Kidney capillary endothelial cell (primary cell): ENCODE measurements at regions not wholly inside any gene's neighbourhood (a gene's known extent, or its start where the extent isn't known, plus 50 kb on each side); places are given as distances from the start of the nearest gene placed in this dataset.
"Not testable (repeated sequence)": the region's sequence is repeated elsewhere in the genome, so short reads cannot be mapped to it uniquely, and the experiment has no call there.

Experiments used
- DNase-seq: peaks from one replicate; pipeline ENCODE4 v3.0.0-alpha.2; 2018; ENCODE audit warnings: low spot score

DNA sequence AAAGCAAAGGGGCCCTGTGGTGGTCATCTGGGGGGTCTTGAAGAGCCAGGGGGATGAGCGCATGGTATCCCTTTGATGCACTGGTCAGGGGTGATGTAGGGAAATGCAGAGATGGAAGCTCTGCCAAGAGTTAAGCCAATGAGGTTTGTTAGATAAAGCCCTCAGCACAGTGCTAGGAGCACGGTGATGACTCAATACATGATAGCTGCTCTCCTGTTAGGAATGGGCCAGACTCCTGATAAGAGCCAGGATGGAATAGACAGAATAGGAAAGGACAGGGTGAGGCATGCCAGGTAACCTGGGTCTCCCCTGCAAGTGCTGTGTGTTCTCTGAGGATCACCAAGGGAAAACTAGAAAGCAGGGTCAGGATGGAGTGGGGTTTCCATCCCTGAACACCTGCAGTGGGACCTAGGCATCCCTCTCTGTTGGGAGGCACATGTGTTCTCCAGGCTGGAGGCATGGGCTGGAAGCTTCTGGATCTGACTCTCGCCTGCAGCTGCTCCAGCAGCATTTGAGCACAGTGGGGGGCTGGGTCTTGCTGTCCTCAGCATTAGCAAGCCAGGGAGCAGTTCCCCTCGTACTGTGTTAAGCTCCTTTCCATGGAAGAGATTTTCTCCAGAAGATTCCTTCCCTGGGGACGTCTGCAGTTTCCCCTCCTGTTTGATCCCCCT, 71.8 kb upstream of the TIAM2 start:
- DNase-seq, result no peak

DNA sequence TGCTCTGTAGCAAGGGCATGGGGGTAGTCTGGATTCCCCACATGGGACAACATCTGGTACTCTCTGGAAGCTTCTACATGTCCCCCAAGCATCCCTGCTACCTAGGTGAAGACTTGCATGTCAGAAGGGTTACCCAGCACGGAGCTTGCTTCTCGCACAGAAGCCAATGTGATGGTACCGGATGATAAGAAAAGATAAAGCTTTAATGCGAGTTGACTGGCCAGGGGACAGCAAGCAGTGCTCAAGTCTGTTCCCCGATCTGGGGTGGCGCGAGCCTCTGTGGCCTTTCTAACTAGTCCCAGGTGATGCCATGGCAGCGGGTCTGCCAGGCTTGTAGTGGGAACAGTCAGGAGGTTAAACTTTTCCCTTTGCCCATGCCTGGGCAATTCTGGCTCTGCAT, 70.0 kb upstream of the TIAM2 start:
- no peak for DNase-seq

- no peak for DNase-seq
These were observed 68.7 kb upstream of the TIAM2 start for GRCh38 chr6:154926366-154926765.

DNA sequence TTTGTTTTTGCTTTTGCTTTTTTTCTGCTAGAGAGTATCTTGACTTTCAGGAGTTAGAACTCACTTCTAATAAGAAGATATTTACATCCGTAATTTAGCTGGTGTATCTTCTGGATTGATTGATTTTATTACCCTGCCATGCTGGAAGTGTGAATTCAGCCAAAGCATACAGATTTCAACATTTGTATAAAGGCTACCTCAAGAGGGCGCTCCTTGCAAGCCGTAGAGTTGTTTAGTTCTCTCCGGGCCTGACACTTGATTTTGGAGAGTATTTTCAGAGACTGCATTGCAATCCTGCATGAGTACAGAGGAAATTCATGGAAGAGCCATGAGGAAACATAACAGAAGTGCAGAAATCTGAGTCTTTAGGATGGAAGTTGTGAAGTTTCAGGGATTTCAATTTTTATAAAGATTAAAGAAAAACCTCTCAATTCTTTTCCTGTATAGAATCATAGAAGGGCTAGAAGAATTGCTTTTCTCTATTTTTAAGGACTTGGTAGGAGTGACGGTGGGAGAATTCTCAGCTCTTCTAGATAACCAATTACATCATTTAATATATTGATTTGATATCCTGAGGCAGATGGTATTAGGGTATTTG, 66.7 kb upstream of the TIAM2 start:
- DNase-seq, result peak; percentile 76

DNA sequence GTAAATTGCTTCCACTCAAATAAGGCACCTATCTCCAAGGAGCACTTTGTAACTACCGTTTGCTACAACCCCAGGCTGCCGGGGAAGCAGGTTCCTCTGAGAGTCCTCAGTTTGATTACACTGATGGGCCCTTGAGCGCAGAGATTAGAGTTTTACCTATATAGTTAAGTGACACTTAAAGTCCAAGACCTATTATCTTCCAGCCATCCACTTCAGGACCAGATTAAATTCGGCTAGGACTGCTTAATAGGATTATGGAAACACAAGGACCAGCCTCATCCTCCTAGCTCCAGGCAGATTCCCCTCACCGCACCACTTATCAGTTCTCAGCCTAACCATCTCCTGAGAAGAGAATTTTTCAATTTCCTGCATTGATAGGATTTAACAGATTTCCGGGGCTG, 64.7 kb upstream of the TIAM2 start:
- no peak for DNase-seq

- no peak for DNase-seq
These were observed 63.2 kb upstream of the TIAM2 start for GRCh38 chr6:154931711-154932424.

GRCh38 chr6:154932515-154933027, 62.5 kb upstream of the TIAM2 start:
- DNase-seq, result peak; percentile 22

GRCh38 chr6:154933181-154933827, 61.8 kb upstream of the TIAM2 start:
- DNase-seq, result no peak

- no peak for DNase-seq
These were observed 57.6 kb upstream of the TIAM2 start for GRCh38 chr6:154937306-154938220.

DNA sequence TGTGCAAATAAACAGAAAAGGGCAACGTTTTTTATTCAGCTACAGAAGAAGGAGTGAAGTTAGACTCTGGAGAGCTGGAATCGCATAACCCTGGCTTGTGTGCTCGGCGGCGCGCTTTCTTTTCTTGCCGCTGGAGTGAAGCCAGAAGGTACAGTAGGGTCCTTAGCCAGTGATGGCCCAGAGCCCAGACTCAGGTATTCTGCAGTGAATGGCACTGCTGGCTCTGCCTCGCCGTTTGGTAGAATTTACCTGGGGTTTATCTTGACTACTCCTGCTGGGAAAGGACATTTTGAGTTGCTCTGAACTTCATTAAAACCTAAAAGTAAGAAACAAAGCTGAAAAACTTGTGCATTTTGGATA, 56.9 kb upstream of the TIAM2 start:
- DNase-seq, result no peak

- not testable (repeated sequence) for DNase-seq
These were observed 56.3 kb upstream of the TIAM2 start for GRCh38 chr6:154938727-154939285.

DNA sequence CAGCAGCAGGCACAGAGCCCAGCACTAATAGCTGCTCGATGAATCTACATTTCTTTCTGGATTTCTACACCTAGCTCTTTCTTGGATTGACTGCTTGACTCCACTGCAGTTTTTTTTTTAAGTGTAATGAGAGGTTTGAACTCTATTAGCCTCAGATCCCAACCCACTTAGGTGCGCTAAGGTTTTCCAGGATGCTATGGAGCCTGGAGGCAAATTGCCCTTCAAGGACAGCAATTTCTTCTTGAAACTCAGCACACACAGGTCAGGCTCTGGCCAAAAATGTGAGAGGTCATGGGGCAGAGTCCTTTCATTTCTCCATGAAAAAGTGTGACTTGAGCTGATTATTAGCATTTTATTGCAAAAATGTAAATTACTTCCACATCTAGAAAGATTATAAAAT, 52.3 kb upstream of the TIAM2 start:
- no peak for DNase-seq

- DNase-seq, result no peak
These were observed 49.7 kb upstream of the TIAM2 start for GRCh38 chr6:154945271-154945890.
